GM13976 (cell line): ENCODE measurements at regions not wholly inside any gene's neighbourhood (a gene's known extent, or its start where the extent isn't known, plus 50 kb on each side); places are given as distances from the start of the nearest gene placed in this dataset.

Experiments used
- DNase-seq: peaks from one replicate; pipeline ENCODE4 v3.0.0; 2012; ENCODE audit warnings: low spot score
- in situ Hi-C: fragments of 300-500 bp; cut with MboI; formaldehyde crosslinking; loops from one replicate; pipeline ENCODE4 v1.12.0; 2022; ENCODE audit warnings: low sequenced_read_pairs, mixed read lengths, inconsistent platforms; ENCODE audit not compliant: unreplicated experiment
- TF ChIP-seq, protein P1 (sequence below): IDR thresholded peaks from 2 replicates; pipeline ENCODE4 v1.5.1; 2012; ENCODE audit warnings: borderline replicate concordance, mild to moderate bottlenecking; ENCODE audit not compliant: insufficient read depth; ENCODE audit errors: extremely low read depth, missing control alignments, control extremely low read depth

GRCh38 chr11:80196932-80197554 is 756.2 kb upstream of the TENM4 start:
- in situ Hi-C loops = no loop called here
- TF ChIP-seq, protein P1, sequence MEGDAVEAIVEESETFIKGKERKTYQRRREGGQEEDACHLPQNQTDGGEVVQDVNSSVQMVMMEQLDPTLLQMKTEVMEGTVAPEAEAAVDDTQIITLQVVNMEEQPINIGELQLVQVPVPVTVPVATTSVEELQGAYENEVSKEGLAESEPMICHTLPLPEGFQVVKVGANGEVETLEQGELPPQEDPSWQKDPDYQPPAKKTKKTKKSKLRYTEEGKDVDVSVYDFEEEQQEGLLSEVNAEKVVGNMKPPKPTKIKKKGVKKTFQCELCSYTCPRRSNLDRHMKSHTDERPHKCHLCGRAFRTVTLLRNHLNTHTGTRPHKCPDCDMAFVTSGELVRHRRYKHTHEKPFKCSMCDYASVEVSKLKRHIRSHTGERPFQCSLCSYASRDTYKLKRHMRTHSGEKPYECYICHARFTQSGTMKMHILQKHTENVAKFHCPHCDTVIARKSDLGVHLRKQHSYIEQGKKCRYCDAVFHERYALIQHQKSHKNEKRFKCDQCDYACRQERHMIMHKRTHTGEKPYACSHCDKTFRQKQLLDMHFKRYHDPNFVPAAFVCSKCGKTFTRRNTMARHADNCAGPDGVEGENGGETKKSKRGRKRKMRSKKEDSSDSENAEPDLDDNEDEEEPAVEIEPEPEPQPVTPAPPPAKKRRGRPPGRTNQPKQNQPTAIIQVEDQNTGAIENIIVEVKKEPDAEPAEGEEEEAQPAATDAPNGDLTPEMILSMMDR = no peak
- no peak for DNase-seq

DNA sequence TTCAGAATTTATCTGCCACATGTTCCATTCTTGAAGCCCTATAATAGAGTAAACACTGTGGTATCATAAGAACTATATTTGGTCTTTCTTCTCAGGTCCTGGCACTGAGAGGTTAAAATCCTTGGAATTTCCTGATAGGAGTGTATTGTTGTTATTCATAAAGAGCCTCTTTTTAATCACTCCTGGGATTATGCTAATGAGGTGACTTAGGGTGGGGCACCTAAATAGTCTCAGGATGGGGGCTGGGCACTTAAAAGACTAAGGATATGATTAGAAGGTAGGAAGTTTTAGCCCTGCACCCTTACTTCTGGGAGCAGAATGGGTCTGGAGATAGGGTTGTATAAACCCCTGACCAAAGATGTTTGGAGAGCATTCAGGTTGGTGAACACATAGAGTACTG is 755.2 kb upstream of the TENM4 start:
- no peak for DNase-seq
- in situ Hi-C loops = no loop called here
- TF ChIP-seq, protein P1 = no peak

DNA sequence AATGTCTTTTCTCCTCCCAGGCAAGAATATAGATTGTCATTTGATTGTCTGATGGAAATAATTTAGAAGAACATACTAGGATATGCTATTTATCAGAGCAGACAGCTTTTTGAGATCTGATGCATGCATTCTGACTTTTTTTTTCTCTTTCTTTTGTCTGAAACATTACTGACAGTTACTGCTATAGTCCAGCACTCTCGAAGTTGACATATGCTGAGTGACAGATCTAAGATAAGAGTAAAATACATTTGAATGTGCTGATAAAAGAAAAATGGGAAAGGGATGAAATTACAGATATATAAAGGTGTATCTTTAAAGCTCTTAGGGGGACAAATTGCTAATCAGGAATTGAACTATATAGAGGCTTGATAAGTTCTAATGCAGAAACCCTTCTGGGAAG is 753.8 kb upstream of the TENM4 start:
- in situ Hi-C loops = no loop called here
- TF ChIP-seq, protein P1 = no peak

GRCh38 chr11:80194016-80194415 is 753.2 kb upstream of the TENM4 start:
- in situ Hi-C loops = no loop called here
- no peak for DNase-seq
- TF ChIP-seq, protein P1 = no peak

More for the DNA sequence above, 753.8 kb upstream of the TENM4 start:
- DNase-seq = no peak

DNA sequence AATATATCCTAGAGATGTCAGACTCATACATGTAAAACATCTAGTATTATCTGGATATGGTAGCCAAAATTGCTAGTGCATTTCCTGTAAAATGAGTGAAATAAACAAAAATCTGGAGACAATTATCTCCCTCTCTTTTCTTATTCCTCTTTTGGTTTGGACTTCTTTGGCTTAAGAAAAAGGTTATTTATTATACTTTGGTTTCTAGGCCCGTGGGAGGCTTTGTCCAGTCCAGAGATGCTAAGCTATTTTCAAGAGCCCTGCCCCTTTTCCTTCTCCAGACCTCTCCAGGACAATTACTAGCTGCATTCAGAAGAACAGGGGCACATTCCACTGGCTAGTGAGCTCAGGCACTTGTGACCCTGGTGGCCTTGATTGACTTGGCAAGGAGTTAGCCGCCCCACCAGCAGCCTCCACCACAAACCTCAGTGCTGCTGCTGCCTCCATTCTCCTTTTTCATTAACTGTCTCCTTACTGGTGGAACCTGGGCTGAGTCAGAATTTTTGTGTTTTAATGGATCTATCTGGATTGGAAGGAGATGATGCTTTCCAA is 747.3 kb upstream of the TENM4 start:
- TF ChIP-seq, protein P1 = no peak
- DNase-seq = no peak

DNA sequence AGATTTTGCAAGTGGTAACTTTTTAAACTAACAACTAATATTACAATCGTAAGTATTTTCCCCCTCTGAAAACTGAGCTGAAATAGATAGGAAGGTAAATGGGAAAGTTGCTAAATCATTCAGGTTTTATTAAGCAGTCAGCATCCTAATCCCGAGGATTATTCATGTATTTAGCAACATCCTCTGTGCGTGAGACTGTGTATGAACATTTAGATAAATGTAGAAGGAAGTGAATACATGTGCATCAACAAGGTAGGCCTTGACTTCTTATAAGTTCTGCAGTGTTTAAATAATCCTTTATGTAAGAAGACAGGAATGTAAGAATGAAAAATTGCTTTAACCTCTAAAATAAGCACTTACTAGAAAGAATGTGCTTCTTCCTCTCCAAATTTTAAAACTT is 745.9 kb upstream of the TENM4 start:
- in situ Hi-C loops = no loop called here
- no peak for DNase-seq
- TF ChIP-seq, protein P1 = no peak

More for the DNA sequence above, 747.3 kb upstream of the TENM4 start:
- in situ Hi-C loops = no loop called here
